Urinary bladder (tissue), 3 donors: ENCODE measurements at regions not wholly inside any gene's neighbourhood (a gene's known extent, or its start where the extent isn't known, plus 50 kb on each side); places are given as distances from the start of the nearest gene placed in this dataset.

ENCODE experiments used
- DNase-seq: peaks from one replicate; pipeline ENCODE4 v3.0.0-alpha.2; 2015; ENCODE audit errors: extremely low spot score
- H3K27ac ChIP-seq: one replicate; pipeline ENCODE4 v1.5.1; 2013; ENCODE audit warnings: low read depth, mild to moderate bottlenecking, moderate library complexity
- H3K36me3 ChIP-seq: one replicate; pipeline ENCODE4 v1.6.1; 2013; ENCODE audit warnings: mild to moderate bottlenecking, moderate library complexity; ENCODE audit not compliant: insufficient read depth
- H3K4me1 ChIP-seq: one replicate; pipeline ENCODE4 v1.6.1; 2013; ENCODE audit warnings: mild to moderate bottlenecking, moderate library complexity; ENCODE audit not compliant: insufficient read depth
- H3K4me3 ChIP-seq: one replicate; pipeline ENCODE4 v1.5.1; 2013; ENCODE audit warnings: low read depth, low read length
- WGBS: extraction: QIAGEN DNeasy Blood & Tissue Kit; methylation state at CpG from one replicate; pipeline ENCODE4 v1.1.7; 2013; 5-methylcytosine and 5-hydroxymethylcytosine counted together
- donor health status: healthy with polysubstance abuse.
- donor health status: healthy.

- Histone ChIP-seq H3K4me1 (no peaks in the 10 kb centered on the region), H3K36me3 (no peaks in the 10 kb centered on the region), H3K27ac (no peak overlapping the region), H3K4me3 (no peak overlapping the region)
- WGBS: 56% methylated on average over 2 of the region's 2 CpGs
- DNase-seq: no peak
These were observed 181.7 kb upstream of the ZC3H12C start for GRCh38 chr11:109911488-109911887.

- 82% methylated on average over 4 of the region's 4 CpGs for WGBS
- Histone ChIP-seq H3K4me3 (no peak overlapping the region), H3K36me3 (no peaks in the 10 kb centered on the region), H3K27ac (no peak overlapping the region), H3K4me1 (no peaks in the 10 kb centered on the region)
- DNase-seq: no peak
These were observed 179.2 kb upstream of the ZC3H12C start for GRCh38 chr11:109914038-109914437.

GRCh38 chr11:109914809-109915653 is 178.2 kb upstream of the ZC3H12C start:
- WGBS: 47% methylated on average over 5 of the region's 5 CpGs
- H3K27ac ChIP-seq: no peak overlapping the region
- no peak for DNase-seq

GRCh38 chr11:109926941-109927340 is 166.3 kb upstream of the ZC3H12C start:
- H3K4me3 ChIP-seq: no peak overlapping the region
- H3K27ac ChIP-seq: no peak overlapping the region
- 49% methylated on average over 3 of the region's 3 CpGs for WGBS
- DNase-seq: no peak
- no peaks in the 10 kb centered on the region for H3K36me3 ChIP-seq
- H3K4me1 ChIP-seq: no peaks in the 10 kb centered on the region

More at GRCh38 chr11:109914809-109915653, 178.2 kb upstream of the ZC3H12C start:
- H3K4me3 ChIP-seq: no peak overlapping the region
- H3K36me3 ChIP-seq: no peaks in the 10 kb centered on the region
- no peaks in the 10 kb centered on the region for H3K4me1 ChIP-seq

- Histone ChIP-seq H3K4me1 (no peaks in the 10 kb centered on the region), H3K27ac (no peak overlapping the region), H3K36me3 (no peaks in the 10 kb centered on the region), H3K4me3 (no peak overlapping the region)
- WGBS: 88% methylated on average over 3 of the region's 3 CpGs
- no peak for DNase-seq
These were observed 163.9 kb upstream of the ZC3H12C start for GRCh38 chr11:109929308-109929707.

GRCh38 chr11:109933126-109933525 is 160.1 kb upstream of the ZC3H12C start:
- no peaks in the 10 kb centered on the region for H3K36me3 ChIP-seq
- WGBS: 79% methylated on average over 4 of the region's 4 CpGs
- no peaks in the 10 kb centered on the region for H3K4me1 ChIP-seq
- no peak for DNase-seq
- H3K27ac ChIP-seq: no peak overlapping the region
- no peak overlapping the region for H3K4me3 ChIP-seq

- Histone ChIP-seq H3K4me3 (no peak overlapping the region), H3K4me1 (no peaks in the 10 kb centered on the region), H3K36me3 (no peaks in the 10 kb centered on the region), H3K27ac (no peak overlapping the region)
- no peak for DNase-seq
- WGBS: 86% methylated on average over 2 of the region's 2 CpGs
These were observed 159.0 kb upstream of the ZC3H12C start for GRCh38 chr11:109934151-109934550.

GRCh38 chr11:109936661-109937180 is 156.5 kb upstream of the ZC3H12C start:
- WGBS: 54% methylated on average over 2 of the region's 2 CpGs
- H3K36me3 ChIP-seq: no peaks in the 10 kb centered on the region
- DNase-seq: no peak

GRCh38 chr11:109937968-109938367 is 155.2 kb upstream of the ZC3H12C start:
- no peak overlapping the region for H3K27ac ChIP-seq
- H3K36me3 ChIP-seq: no peaks in the 10 kb centered on the region
- DNase-seq: no peak
- no peak overlapping the region for H3K4me3 ChIP-seq
- no peaks in the 10 kb centered on the region for H3K4me1 ChIP-seq

More at GRCh38 chr11:109936661-109937180, 156.5 kb upstream of the ZC3H12C start:
- H3K27ac ChIP-seq: no peak overlapping the region
- H3K4me1 ChIP-seq: no peaks in the 10 kb centered on the region
- H3K4me3 ChIP-seq: no peak overlapping the region

- WGBS: 3% methylated on average over 1 of the region's 1 CpG
- Histone ChIP-seq H3K27ac (no peak overlapping the region), H3K36me3 (no peaks in the 10 kb centered on the region), H3K4me1 (no peaks in the 10 kb centered on the region), H3K4me3 (no peak overlapping the region)
- DNase-seq: peak; percentile 42
These were observed 153.9 kb upstream of the ZC3H12C start for GRCh38 chr11:109939166-109939810.

GRCh38 chr11:109940816-109941215 is 152.4 kb upstream of the ZC3H12C start:
- Histone ChIP-seq H3K4me1 (no peaks in the 10 kb centered on the region), H3K4me3 (no peak overlapping the region), H3K27ac (no peak overlapping the region), H3K36me3 (no peaks in the 10 kb centered on the region)
- DNase-seq: no peak
- WGBS: 79% methylated on average over 8 of the region's 8 CpGs

- 58% methylated on average over 6 of the region's 6 CpGs for WGBS
- H3K4me1 ChIP-seq: no peaks in the 10 kb centered on the region
- DNase-seq: no peak
- H3K36me3 ChIP-seq: no peaks in the 10 kb centered on the region
- H3K27ac ChIP-seq: no peak overlapping the region
- H3K4me3 ChIP-seq: no peak overlapping the region
These were observed 147.4 kb upstream of the ZC3H12C start for GRCh38 chr11:109945626-109946321.

GRCh38 chr11:109946322-109946846 is 146.8 kb upstream of the ZC3H12C start:
- peak; percentile 80 for DNase-seq
- Histone ChIP-seq H3K36me3 (no peaks in the 10 kb centered on the region), H3K27ac (no peak overlapping the region), H3K4me3 (no peak overlapping the region), H3K4me1 (no peaks in the 10 kb centered on the region)
- 11% methylated on average over 8 of the region's 8 CpGs for WGBS
